Neural cell (in vitro differentiated cells): ENCODE measurements at regions not wholly inside any gene's neighbourhood (a gene's known extent, or its start where the extent isn't known, plus 50 kb on each side); places are given as distances from the start of the nearest gene placed in this dataset.

Source experiments
- H2AFZ ChIP-seq: fragments of 200-600, 300-800 bp; sonication (generic), shearing (Covaris generic); 2 replicates; pipeline ENCODE4 v1.6.0; 2014; ENCODE audit warnings: low read depth, mild to moderate bottlenecking, antibody characterized with exemption, low read length, moderate library complexity
- H3F3A ChIP-seq: fragments of 200-600 bp; shearing (Covaris generic); 2 replicates; pipeline ENCODE4 v1.6.1; 2016; ENCODE audit warnings: mild to moderate bottlenecking, moderate library complexity, mixed read lengths, antibody characterized with exemption, low read length; ENCODE audit not compliant: insufficient read depth, poor library complexity, severe bottlenecking
- H3K27ac ChIP-seq: fragments of 200-600, 300-800 bp; sonication (generic), shearing (Covaris generic); 2 replicates; pipeline ENCODE4 v1.5.1; 2014; ENCODE audit warnings: mild to moderate bottlenecking, low read length, moderate library complexity
- H3K27me3 ChIP-seq: fragments of 300-800, 200-600 bp; sonication (generic), shearing (Covaris generic); 2 replicates; pipeline ENCODE4 v1.6.0; 2014; ENCODE audit warnings: mild to moderate bottlenecking, low read depth, low read length, moderate library complexity; ENCODE audit not compliant: insufficient read depth
- H3K36me3 ChIP-seq: fragments of 300-800, 200-600 bp; sonication (generic), shearing (Covaris generic); 2 replicates; pipeline ENCODE4 v1.5.1; 2014; ENCODE audit warnings: mild to moderate bottlenecking, antibody characterized with exemption, low read length, moderate library complexity; ENCODE audit not compliant: insufficient read depth
- H3K4me2 ChIP-seq: fragments of 300-800, 200-600 bp; sonication (generic), shearing (Covaris generic); 2 replicates; pipeline ENCODE4 v1.6.0; 2014; ENCODE audit warnings: mild to moderate bottlenecking, low read length
- H3K4me3 ChIP-seq: fragments of 300-800, 200-600 bp; sonication (generic), shearing (Covaris generic); 2 replicates; pipeline ENCODE4 v1.5.1; 2014; ENCODE audit warnings: mild to moderate bottlenecking, low read length, moderate library complexity
- H3K79me2 ChIP-seq: fragments of 200-600 bp; shearing (Covaris generic); replicated peaks from 2 replicates; pipeline ENCODE4 v1.6.0; 2014; ENCODE audit warnings: mild to moderate bottlenecking, low read length, moderate library complexity; ENCODE audit not compliant: insufficient read depth
- H3K9ac ChIP-seq: fragments of 300-800, 200-600 bp; sonication (generic), shearing (Covaris generic); 2 replicates; pipeline ENCODE4 v1.6.1; 2016; ENCODE audit warnings: mild to moderate bottlenecking, low read length, mixed read lengths
- H3K9me2 ChIP-seq: fragments of 200-600 bp; shearing (Covaris generic); 2 replicates; pipeline ENCODE4 v1.6.1; 2016; ENCODE audit warnings: mild to moderate bottlenecking, low read length, mixed read lengths; ENCODE audit not compliant: insufficient read depth
- H3K9me3 ChIP-seq: fragments of 200-600, 300-800 bp; sonication (generic), shearing (Covaris generic); 2 replicates; pipeline ENCODE4 v1.6.1; 2016; ENCODE audit warnings: mild to moderate bottlenecking, mixed run types, low read length, moderate library complexity, mixed read lengths
- H4K20me1 ChIP-seq: fragments of 200-600 bp; shearing (Covaris generic); 2 replicates; pipeline ENCODE4 v1.6.1; 2016; ENCODE audit warnings: mild to moderate bottlenecking, mixed run types; ENCODE audit not compliant: insufficient read depth
- EP300 ChIP-seq: fragments of 450-650 bp; conservative IDR thresholded peaks from 2 replicates; pipeline ENCODE4 v1.6.1; 2014; ENCODE audit warnings: antibody characterized with exemption, mild to moderate bottlenecking, moderate library complexity; ENCODE audit not compliant: poor library complexity, severe bottlenecking
- EZH2 ChIP-seq: fragments of 200-600, 300-800 bp; shearing (Covaris generic), sonication (generic); IDR thresholded peaks from 2 replicates; pipeline ENCODE4 v1.6.1; 2014; ENCODE audit warnings: antibody characterized with exemption, low read length, borderline replicate concordance, mild to moderate bottlenecking; ENCODE audit not compliant: insufficient read depth, poor library complexity, severe bottlenecking
- MXI1 ChIP-seq: fragments of 450-650 bp; conservative IDR thresholded peaks from 2 replicates; pipeline ENCODE4 v1.6.1; 2014; ENCODE audit warnings: antibody characterized with exemption, mild to moderate bottlenecking; ENCODE audit not compliant: poor library complexity, severe bottlenecking
- POLR2AphosphoS5 ChIP-seq: IDR thresholded peaks from 2 replicates; pipeline ENCODE4 v1.6.1; 2012
- RAD21 ChIP-seq: fragments of 450-650 bp; conservative IDR thresholded peaks from 2 replicates; pipeline ENCODE4 v1.6.1; 2014; ENCODE audit warnings: antibody characterized with exemption, mild to moderate bottlenecking, moderate library complexity
- REST ChIP-seq: IDR thresholded peaks from 2 replicates; pipeline ENCODE4 v1.6.1; 2012; ENCODE audit warnings: borderline replicate concordance
- SMC3 ChIP-seq: fragments of 450-650 bp; conservative IDR thresholded peaks from 2 replicates; pipeline ENCODE4 v1.6.1; 2014; ENCODE audit warnings: antibody characterized with exemption, mild to moderate bottlenecking, moderate library complexity; ENCODE audit not compliant: poor library complexity
- TAF1 ChIP-seq: IDR thresholded peaks from 2 replicates; pipeline ENCODE4 v1.6.1; 2012; ENCODE audit warnings: low read depth
- TF ChIP-seq, protein P1 (sequence below): fragments of 450-650 bp; IDR thresholded peaks from 2 replicates; pipeline ENCODE4 v1.5.1; 2014; ENCODE audit warnings: antibody characterized with exemption, mild to moderate bottlenecking, moderate library complexity; ENCODE audit not compliant: poor library complexity, severe bottlenecking

DNA sequence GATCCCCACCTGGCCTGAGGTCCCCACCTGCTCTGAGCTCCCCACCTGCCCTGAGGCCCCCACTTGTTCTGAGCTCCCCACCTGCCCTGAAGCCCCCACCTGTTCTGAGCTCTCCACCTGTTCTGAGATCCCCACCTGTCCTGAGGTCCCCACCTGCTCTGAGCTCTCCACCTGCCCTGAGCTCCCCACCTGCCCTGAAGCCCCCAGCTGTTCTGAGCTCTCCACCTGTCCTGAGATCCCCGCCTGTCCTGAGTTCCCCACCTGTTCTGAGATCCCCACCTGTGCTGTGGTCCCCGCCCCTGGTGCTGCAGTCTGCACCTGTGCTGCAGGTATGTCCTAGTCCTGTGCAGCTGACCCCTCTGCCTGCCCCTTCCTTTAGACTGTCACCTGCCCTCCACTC, 561.6 kb downstream of the TCERG1L start:
- no peaks in the 10 kb centered on the region for H4K20me1 ChIP-seq
- no peaks in the 10 kb centered on the region for H3K9me3 ChIP-seq
- H3K9me2 ChIP-seq: no peaks in the 10 kb centered on the region
- H3K27ac ChIP-seq: no peak overlapping the region
- no peaks in the 10 kb centered on the region for H3K36me3 ChIP-seq
- no peak overlapping the region for H3K4me3 ChIP-seq
- H3K4me2 ChIP-seq: no peak overlapping the region
- TF ChIP-seq SMC3: no peak
- no peak for TF ChIP-seq REST
- no peak for TF ChIP-seq MXI1
- TF ChIP-seq, protein P1, sequence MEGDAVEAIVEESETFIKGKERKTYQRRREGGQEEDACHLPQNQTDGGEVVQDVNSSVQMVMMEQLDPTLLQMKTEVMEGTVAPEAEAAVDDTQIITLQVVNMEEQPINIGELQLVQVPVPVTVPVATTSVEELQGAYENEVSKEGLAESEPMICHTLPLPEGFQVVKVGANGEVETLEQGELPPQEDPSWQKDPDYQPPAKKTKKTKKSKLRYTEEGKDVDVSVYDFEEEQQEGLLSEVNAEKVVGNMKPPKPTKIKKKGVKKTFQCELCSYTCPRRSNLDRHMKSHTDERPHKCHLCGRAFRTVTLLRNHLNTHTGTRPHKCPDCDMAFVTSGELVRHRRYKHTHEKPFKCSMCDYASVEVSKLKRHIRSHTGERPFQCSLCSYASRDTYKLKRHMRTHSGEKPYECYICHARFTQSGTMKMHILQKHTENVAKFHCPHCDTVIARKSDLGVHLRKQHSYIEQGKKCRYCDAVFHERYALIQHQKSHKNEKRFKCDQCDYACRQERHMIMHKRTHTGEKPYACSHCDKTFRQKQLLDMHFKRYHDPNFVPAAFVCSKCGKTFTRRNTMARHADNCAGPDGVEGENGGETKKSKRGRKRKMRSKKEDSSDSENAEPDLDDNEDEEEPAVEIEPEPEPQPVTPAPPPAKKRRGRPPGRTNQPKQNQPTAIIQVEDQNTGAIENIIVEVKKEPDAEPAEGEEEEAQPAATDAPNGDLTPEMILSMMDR: no peak
- TF ChIP-seq EZH2: no peak
- no peak overlapping the region for H2AFZ ChIP-seq
- H3K79me2 ChIP-seq: no peaks in the 10 kb centered on the region
- no peak overlapping the region for H3K9ac ChIP-seq
- H3F3A ChIP-seq: no peaks in the 10 kb centered on the region
- no peaks in the 10 kb centered on the region for H3K27me3 ChIP-seq

- Histone ChIP-seq H3K27me3 (no peaks in the 10 kb centered on the region), H3K36me3 (no peaks in the 10 kb centered on the region), H4K20me1 (no peaks in the 10 kb centered on the region), H3K4me2 (no peak overlapping the region), H3K9ac (no peak overlapping the region), H3K9me2 (no peaks in the 10 kb centered on the region), H2AFZ (no peak overlapping the region), H3K4me3 (no peak overlapping the region), H3F3A (no peaks in the 10 kb centered on the region), H3K27ac (no peak overlapping the region), H3K79me2 (no peaks in the 10 kb centered on the region), H3K9me3 (no peaks in the 10 kb centered on the region)
- TF ChIP-seq POLR2AphosphoS5: no peak
- no peak for TF ChIP-seq SMC3
- no peak for TF ChIP-seq MXI1
- TF ChIP-seq REST: no peak
- no peak for TF ChIP-seq EP300
- TF ChIP-seq, protein P1: no peak
- TF ChIP-seq EZH2: no peak
- TF ChIP-seq TAF1: no peak
- TF ChIP-seq RAD21: no peak
These were observed 561.1 kb downstream of the TCERG1L start for GRCh38 chr10:130750441-130750840.
